AG04450 (cell line): ENCODE measurements at regions not wholly inside any gene's neighbourhood (a gene's known extent, or its start where the extent isn't known, plus 50 kb on each side); places are given as distances from the start of the nearest gene placed in this dataset.

Experiments used
- CTCF ChIA-PET: fragments of 300-600, 350-600 bp; formaldehyde crosslinking; extraction: SDS; loops from one replicate; lab custom pipeline; 2022; ENCODE audit warnings: antibody characterized with exemption, inconsistent platforms; lab: Charles Lee
- POLR2A ChIA-PET: fragments of 350-600 bp; formaldehyde crosslinking; extraction: SDS; loops from one replicate; lab custom pipeline; 2021; ENCODE audit warnings: antibody characterized with exemption, inconsistent platforms; lab: Yijun Ruan, JAX
- DNase-seq: peaks from one replicate; pipeline ENCODE4 v3.0.0-alpha.2; 2011; ENCODE audit warnings: low read depth, low spot score
- H3K27ac ChIP-seq: one replicate; pipeline ENCODE4 v1.5.1; 2012; ENCODE audit warnings: low read depth, low read length, control low read depth
- H3K27me3 ChIP-seq: one replicate; pipeline ENCODE4 v1.6.0; 2012; ENCODE audit warnings: low read length; ENCODE audit not compliant: control insufficient read depth, insufficient read depth
- H3K4me3 ChIP-seq: 2 replicates; pipeline ENCODE4 v1.5.1; 2011; ENCODE audit warnings: mild to moderate bottlenecking, low read depth, low read length, control low read depth
- H3K9me3 ChIP-seq: 2 replicates; pipeline ENCODE4 v1.5.1; 2012; ENCODE audit warnings: low read length; ENCODE audit not compliant: control insufficient read depth, insufficient read depth
- CTCF ChIP-seq: IDR thresholded peaks from 2 replicates; pipeline ENCODE4 v1.5.1; 2011; ENCODE audit warnings: low read depth, low read length, control low read depth, inconsistent platforms

- H3K27me3 ChIP-seq, result no peaks in the 10 kb centered on the region
- no peak overlapping the region for H3K4me3 ChIP-seq
- H3K9me3 ChIP-seq, result no peaks in the 10 kb centered on the region
- ChIA-PET POLR2A (no interaction called here), CTCF (no interaction called here)
- TF ChIP-seq CTCF, result no peak
- DNase-seq, result no peak
- H3K27ac ChIP-seq, result no peak overlapping the region
Measured at GRCh38 chrX:97938706-97939105, 1055.0 kb downstream of the RPA4 start.

- TF ChIP-seq CTCF, result no peak
- H3K27me3 ChIP-seq, result no peaks in the 10 kb centered on the region
- POLR2A ChIA-PET, result no interaction called here
- CTCF ChIA-PET, result no interaction called here
- no peak for DNase-seq
- H3K27ac ChIP-seq, result no peak overlapping the region
- H3K4me3 ChIP-seq, result no peak overlapping the region
- H3K9me3 ChIP-seq, result no peaks in the 10 kb centered on the region
Measured at GRCh38 chrX:97968376-97969163, 1084.9 kb downstream of the RPA4 start.

- ChIA-PET CTCF (no interaction called here), POLR2A (no interaction called here)
- Histone ChIP-seq H3K9me3 (no peaks in the 10 kb centered on the region), H3K27me3 (no peaks in the 10 kb centered on the region), H3K27ac (no peak overlapping the region), H3K4me3 (no peak overlapping the region)
- TF ChIP-seq CTCF, result no peak
- no peak for DNase-seq
Measured at GRCh38 chrX:97984641-97985040, 1100.9 kb downstream of the RPA4 start.

- no peaks in the 10 kb centered on the region for H3K27me3 ChIP-seq
- H3K4me3 ChIP-seq, result no peak overlapping the region
- ChIA-PET CTCF (no interaction called here), POLR2A (no interaction called here)
- no peak for DNase-seq
- H3K9me3 ChIP-seq, result no peaks in the 10 kb centered on the region
- TF ChIP-seq CTCF, result no peak
- no peak overlapping the region for H3K27ac ChIP-seq
Measured at GRCh38 chrX:97985096-97985495, 1101.4 kb downstream of the RPA4 start.

- Histone ChIP-seq H3K9me3 (no peaks in the 10 kb centered on the region), H3K4me3 (no peak overlapping the region), H3K27ac (no peak overlapping the region), H3K27me3 (no peaks in the 10 kb centered on the region)
- TF ChIP-seq CTCF, result no peak
- ChIA-PET POLR2A (no interaction called here), CTCF (no interaction called here)
- DNase-seq, result no peak
Measured at GRCh38 chrX:97987979-97988378, 1104.3 kb downstream of the RPA4 start.
